Smooth muscle cell (in vitro differentiated cells): ENCODE measurements at regions not wholly inside any gene's neighbourhood (a gene's known extent, or its start where the extent isn't known, plus 50 kb on each side); places are given as distances from the start of the nearest gene placed in this dataset.

Experiments
- DNase-seq: peaks from one replicate; lab custom pipeline; 2025; ENCODE audit not compliant: unreplicated experiment; lab: John Stamatoyannopoulos, UW
- H2AFZ ChIP-seq: fragments of 200-600 bp; sonication (generic); 2 replicates; pipeline ENCODE4 v1.6.0; 2016; ENCODE audit warnings: antibody characterized with exemption, low read depth, mild to moderate bottlenecking
- H3F3A ChIP-seq: fragments of 200-600 bp; sonication (generic); 2 replicates; pipeline ENCODE4 v1.6.0; 2017; ENCODE audit warnings: antibody characterized with exemption, low read depth
- H3K27ac ChIP-seq: fragments of 200-600 bp; sonication (generic); 2 replicates; pipeline ENCODE4 v1.5.1; 2016; ENCODE audit warnings: low read depth, mild to moderate bottlenecking
- H3K27me3 ChIP-seq: fragments of 200-600 bp; sonication (generic); 2 replicates; pipeline ENCODE4 v1.6.1; 2016; ENCODE audit warnings: low read depth, mild to moderate bottlenecking
- H3K36me3 ChIP-seq: fragments of 200-600 bp; sonication (generic); 2 replicates; pipeline ENCODE4 v1.5.1; 2016; ENCODE audit warnings: low read depth
- H3K4me1 ChIP-seq: fragments of 200-600 bp; sonication (generic); 2 replicates; pipeline ENCODE4 v1.5.1; 2016; ENCODE audit warnings: low read depth
- H3K4me2 ChIP-seq: fragments of 200-600 bp; sonication (generic); 2 replicates; pipeline ENCODE4 v1.6.0; 2016; ENCODE audit warnings: mild to moderate bottlenecking
- H3K4me3 ChIP-seq: fragments of 200-600 bp; sonication (generic); 2 replicates; pipeline ENCODE4 v1.5.1; 2016; ENCODE audit warnings: mild to moderate bottlenecking
- H3K79me2 ChIP-seq: fragments of 200-600 bp; sonication (generic); 2 replicates; pipeline ENCODE4 v1.6.0; 2016; ENCODE audit warnings: low read depth, mild to moderate bottlenecking
- H3K9ac ChIP-seq: fragments of 200-600 bp; sonication (generic); 2 replicates; pipeline ENCODE4 v1.6.0; 2016; ENCODE audit warnings: low read depth
- H3K9me3 ChIP-seq: fragments of 200-600 bp; sonication (generic); replicated peaks from 2 replicates; pipeline ENCODE4 v1.5.1; 2016; ENCODE audit warnings: low read depth
- H4K20me1 ChIP-seq: fragments of 200-600 bp; sonication (generic); 2 replicates; pipeline ENCODE4 v1.6.0; 2016; ENCODE audit warnings: low read depth
- CTCF ChIP-seq: fragments of 200-600 bp; sonication (generic); IDR thresholded peaks from 2 replicates; pipeline ENCODE4 v1.5.1; 2017; ENCODE audit warnings: borderline replicate concordance, mild to moderate bottlenecking, antibody characterized with exemption; ENCODE audit not compliant: insufficient read depth, poor library complexity, severe bottlenecking
- WGBS: methylation state at CpG from one replicate; pipeline ENCODE4 v1.1.7; 2016; ENCODE audit warnings: low lambda C conversion rate; 5-methylcytosine and 5-hydroxymethylcytosine counted together

GRCh38 chr5:88470745-88471144, 202.1 kb upstream of the TMEM161B start:
- Histone ChIP-seq H3K9me3 (no peaks in the 10 kb centered on the region), H3F3A (no peaks in the 10 kb centered on the region), H3K27ac (no peak overlapping the region), H3K4me3 (no peak overlapping the region), H3K79me2 (no peaks in the 10 kb centered on the region), H3K36me3 (no peaks in the 10 kb centered on the region), H2AFZ (no peak overlapping the region), H4K20me1 (no peaks in the 10 kb centered on the region), H3K9ac (no peak overlapping the region), H3K4me2 (no peak overlapping the region), H3K4me1 (no peaks in the 10 kb centered on the region), H3K27me3 (no peaks in the 10 kb centered on the region)
- 95% methylated on average over 2 of the region's 2 CpGs for WGBS
- no peak for TF ChIP-seq CTCF
- no peak for DNase-seq

GRCh38 chr5:88459971-88460370, 191.3 kb upstream of the TMEM161B start:
- WGBS = 90% methylated on average over 3 of the region's 3 CpGs
- Histone ChIP-seq H4K20me1 (no peaks in the 10 kb centered on the region), H3K4me3 (no peak overlapping the region)

GRCh38 chr5:88452820-88453219, 184.2 kb upstream of the TMEM161B start:
- Histone ChIP-seq H3K4me2 (no peak overlapping the region), H3K9ac (no peak overlapping the region), H3K4me1 (no peaks in the 10 kb centered on the region), H2AFZ (no peak overlapping the region), H3K9me3 (no peaks in the 10 kb centered on the region), H4K20me1 (no peaks in the 10 kb centered on the region), H3K4me3 (no peak overlapping the region), H3K27me3 (no peaks in the 10 kb centered on the region), H3F3A (no peaks in the 10 kb centered on the region), H3K79me2 (no peaks in the 10 kb centered on the region), H3K36me3 (no peaks in the 10 kb centered on the region), H3K27ac (no peak overlapping the region)
- WGBS = 55% methylated on average over 1 of the region's 1 CpG
- no peak for DNase-seq
- TF ChIP-seq CTCF = no peak

More at GRCh38 chr5:88459971-88460370, 191.3 kb upstream of the TMEM161B start:
- DNase-seq = no peak
- H3K4me1 ChIP-seq = no peaks in the 10 kb centered on the region
- no peaks in the 10 kb centered on the region for H3K27me3 ChIP-seq
- H3F3A ChIP-seq = no peaks in the 10 kb centered on the region
- H3K9me3 ChIP-seq = no peaks in the 10 kb centered on the region
- no peaks in the 10 kb centered on the region for H3K36me3 ChIP-seq
- no peak overlapping the region for H2AFZ ChIP-seq
- H3K9ac ChIP-seq = no peak overlapping the region
- TF ChIP-seq CTCF = no peak
- H3K79me2 ChIP-seq = no peaks in the 10 kb centered on the region
- H3K4me2 ChIP-seq = no peak overlapping the region
- H3K27ac ChIP-seq = no peak overlapping the region

GRCh38 chr5:88450239-88450638, 181.6 kb upstream of the TMEM161B start:
- DNase-seq = no peak
- H3K27me3 ChIP-seq = no peaks in the 10 kb centered on the region
- no peak for TF ChIP-seq CTCF
- no peak overlapping the region for H3K4me3 ChIP-seq
- H3K36me3 ChIP-seq = no peaks in the 10 kb centered on the region
- H3K4me1 ChIP-seq = no peaks in the 10 kb centered on the region
- no peaks in the 10 kb centered on the region for H3F3A ChIP-seq
- no peak overlapping the region for H3K9ac ChIP-seq
- H3K4me2 ChIP-seq = no peak overlapping the region
- no peaks in the 10 kb centered on the region for H3K79me2 ChIP-seq
- 71% methylated on average over 2 of the region's 2 CpGs for WGBS
- no peaks in the 10 kb centered on the region for H4K20me1 ChIP-seq
- H3K27ac ChIP-seq = no peak overlapping the region
- no peaks in the 10 kb centered on the region for H3K9me3 ChIP-seq
- no peak overlapping the region for H2AFZ ChIP-seq
